ENCODE measurements at regions not wholly inside any gene's neighbourhood (a gene's known extent, or its start where the extent isn't known, plus 50 kb on each side); places are given as distances from the start of the nearest gene placed in this dataset.
"Not testable (repeated sequence)": the region's sequence is repeated elsewhere in the genome, so short reads cannot be mapped to it uniquely, and the experiment has no call there.

- intact Hi-C loops (cut with DNase I): no loop called here
- 95 to 98% methylated on average over 5 of the region's 5 CpGs for WGBS, 2 donors
- Histone ChIP-seq H3K36me3 (peaks cover 0 to 17% (median 0%) of the 10 kb centered on the region in 9 donors), H3K27me3 (no peaks in the 10 kb centered on the region), H3K4me1 (peaks cover 0 to 4% (median 0%) of the 10 kb centered on the region in 9 donors), H3K4me3 (no peak overlapping the region), H3K27ac (no peak overlapping the region), H3K9me3 (peaks cover 0 to 8% (median 0%) of the 10 kb centered on the region in 11 donors)
- no peak for TF ChIP-seq CTCF (IDR thresholded peaks at IDR 0.05)
- ATAC-seq: no peak
- DNase-seq: no peak
Measured at GRCh38 chr7:32643194-32643593, 147.9 kb downstream of the AVL9 start.

DNA sequence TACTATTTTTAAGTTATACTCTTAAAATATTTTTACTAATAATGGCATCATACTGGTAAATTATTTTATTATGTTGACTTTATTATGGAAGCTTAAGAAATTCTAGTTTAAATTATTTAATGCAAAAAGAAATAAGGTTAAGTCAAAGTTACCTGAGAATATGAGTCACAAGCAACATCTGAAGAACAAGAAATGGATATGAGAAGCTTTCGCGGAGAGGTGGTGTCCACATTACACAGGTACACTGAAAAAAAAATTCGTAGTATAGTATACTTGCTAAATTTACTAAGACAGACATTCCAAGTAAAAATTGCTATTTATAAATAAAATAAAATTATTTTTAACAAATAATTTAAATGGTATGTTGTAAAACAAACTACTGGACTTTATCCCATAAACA lies 143.8 kb downstream of the AVL9 start:
- Histone ChIP-seq H3K27me3 (no peaks in the 10 kb centered on the region), H3K9me3 (peaks cover 0 to 12% (median 0%) of the 10 kb centered on the region in 11 donors), H3K36me3 (peaks cover 0 to 24% (median 4%) of the 10 kb centered on the region in 9 donors), H3K27ac (no peak overlapping the region), H3K4me3 (no peak overlapping the region), H3K4me1 (peaks cover 0 to 4% (median 0%) of the 10 kb centered on the region in 9 donors)
- DNase-seq (no peak), ATAC-seq (no peak)
- intact Hi-C loops (cut with DNase I): loop anchor here in 1 of 10 donors (10.0 kb wide), 1 partner anchor 144 kb away; the partner anchor contains the start of genes AVL9 and LSM5
- TF ChIP-seq CTCF (IDR thresholded peaks at IDR 0.05): no peak
- 95 to 97% methylated on average over 3 of the region's 3 CpGs for WGBS, 2 donors

- not testable (repeated sequence) for ATAC-seq, H3K4me1 ChIP-seq, DNase-seq, H3K27ac ChIP-seq, H3K27me3 ChIP-seq, H3K4me3 ChIP-seq
- Histone ChIP-seq H3K36me3 (peaks cover 0 to 24% (median 4%) of the 10 kb centered on the region in 9 donors), H3K9me3 (peaks cover 0 to 12% (median 0%) of the 10 kb centered on the region in 11 donors)
- intact Hi-C loops (cut with DNase I): loop anchor here in 1 of 10 donors (10.0 kb wide), 1 partner anchor 144 kb away; the partner anchor contains the start of genes AVL9 and LSM5
- 89% methylated on average over 1 of the region's 1 CpG for WGBS, 2 donors
Measured at GRCh38 chr7:32638479-32639121, 143.3 kb downstream of the AVL9 start.

Small RNAs in the stretch of these regions (microRNA-seq; reads per million reads assigned to microRNA genes)
- gene MIR550A2: 0 reads per million in 2 donors
- 0 reads per million in 2 donors for gene MIR550B2

Measured in heart right ventricle (tissue), 16 donors.